PC-3 (cell line): ENCODE measurements at regions not wholly inside any gene's neighbourhood (a gene's known extent, or its start where the extent isn't known, plus 50 kb on each side); places are given as distances from the start of the nearest gene placed in this dataset.

Source experiments
- ATAC-seq: fragments of 200-7000 bp; cut with Tn5 transposase; 2 replicates; pipeline ENCODE4 v1.9.1; 2020; ENCODE audit warnings: mild to moderate bottlenecking, moderate library complexity
- BruUV-seq: library from RNA; stranded (reverse); fragments of 400-500 nt; replicated peaks from 2 replicates; lab custom pipeline; 2021; lab: Mats Ljungman, UMichigan
- CTCF ChIA-PET: fragments of 300-600 bp; sonication (Branson Sonifier 250); formaldehyde crosslinking; loops from one replicate; lab custom pipeline; 2022; ENCODE audit warnings: antibody characterized with exemption; lab: Charles Lee
- POLR2A ChIA-PET: fragments of 300-600 bp; sonication (Branson Sonifier 250); formaldehyde crosslinking; loops from one replicate; lab custom pipeline; 2022; ENCODE audit warnings: antibody characterized with exemption; ENCODE audit not compliant: unreplicated experiment; lab: Charles Lee
- DNase-seq: peaks from one replicate; pipeline ENCODE4 v3.0.0-alpha.2; 2015
- H2AFZ ChIP-seq: fragments of 300-600 bp; sonication (generic); 2 replicates; pipeline ENCODE4 v1.6.0; 2016; ENCODE audit warnings: antibody characterized with exemption, low read length
- H3F3A ChIP-seq: fragments of 300-600 bp; sonication (generic); one replicate; pipeline ENCODE4 v1.6.0; 2017; ENCODE audit warnings: antibody characterized with exemption, low read length, control low read depth, mild to moderate bottlenecking; ENCODE audit not compliant: unreplicated experiment
- H3K27ac ChIP-seq: fragments of 300-600 bp; sonication (generic); 2 replicates; pipeline ENCODE4 v1.5.1; 2016; ENCODE audit warnings: mild to moderate bottlenecking, low read length
- H3K27me3 ChIP-seq: fragments of 300-600 bp; sonication (generic); 2 replicates; pipeline ENCODE4 v1.6.1; 2016; ENCODE audit warnings: low read length, mixed read lengths
- H3K36me3 ChIP-seq: fragments of 300-600 bp; sonication (generic); 2 replicates; pipeline ENCODE4 v1.6.1; 2016; ENCODE audit warnings: low read depth, mixed run types, low read length, mixed read lengths
- H3K4me1 ChIP-seq: fragments of 300-600 bp; sonication (generic); 2 replicates; pipeline ENCODE4 v1.5.1; 2016; ENCODE audit warnings: low read length; ENCODE audit not compliant: insufficient read depth
- H3K4me2 ChIP-seq: fragments of 300-600 bp; sonication (generic); 2 replicates; pipeline ENCODE4 v1.6.0; 2016; ENCODE audit warnings: low read length
- H3K4me3 ChIP-seq: fragments of 300-600 bp; sonication (generic); 2 replicates; pipeline ENCODE4 v1.5.1; 2016; ENCODE audit warnings: mild to moderate bottlenecking, low read length, mixed read lengths
- H3K79me2 ChIP-seq: fragments of 300-600 bp; sonication (generic); 2 replicates; pipeline ENCODE4 v1.6.1; 2017; ENCODE audit warnings: low read length, mixed read lengths
- H3K9ac ChIP-seq: fragments of 300-600 bp; sonication (generic); 2 replicates; pipeline ENCODE4 v1.6.0; 2016; ENCODE audit warnings: mild to moderate bottlenecking, low read length
- H3K9me2 ChIP-seq: fragments of 300-600 bp; sonication (generic); replicated peaks from 2 replicates; pipeline ENCODE4 v1.6.1; 2016; ENCODE audit warnings: mixed run types, low read length, mixed read lengths
- H3K9me3 ChIP-seq: fragments of 300-600 bp; sonication (generic); 2 replicates; pipeline ENCODE4 v1.6.1; 2016; ENCODE audit warnings: low read length, mixed read lengths
- H4K20me1 ChIP-seq: fragments of 300-600 bp; sonication (generic); 2 replicates; pipeline ENCODE4 v1.6.1; 2016; ENCODE audit warnings: low read length, mixed read lengths
- EZH2 ChIP-seq: fragments of 300-600 bp; sonication (generic); IDR thresholded peaks from one replicate; pipeline ENCODE4 v1.6.1; 2017; ENCODE audit warnings: antibody characterized with exemption, mild to moderate bottlenecking, low read length; ENCODE audit not compliant: unreplicated experiment
- EZH2phosphoT487 ChIP-seq: fragments of 300-600 bp; sonication (generic); IDR thresholded peaks from 2 replicates; pipeline ENCODE4 v1.6.1; 2018; ENCODE audit warnings: mild to moderate bottlenecking, antibody characterized with exemption, low read length, borderline replicate concordance
- intact Hi-C: fragments of 100-400 bp; cut with micrococcal nuclease; formaldehyde crosslinking; loops from 2 replicates; pipeline ENCODE4 v1.9.0; 2023
- TF ChIP-seq, protein P1 (sequence below): fragments of 300-600 bp; sonication (generic); conservative IDR thresholded peaks from 2 replicates; pipeline ENCODE4 v1.5.1; 2017; ENCODE audit warnings: antibody characterized with exemption, low read depth, mild to moderate bottlenecking, low read length

GRCh38 chr17:21542991-21543390, 149.3 kb upstream of the KCNJ18 start:
- TF ChIP-seq EZH2phosphoT487, result no peak
- no peak for TF ChIP-seq EZH2
- TF ChIP-seq, protein P1, sequence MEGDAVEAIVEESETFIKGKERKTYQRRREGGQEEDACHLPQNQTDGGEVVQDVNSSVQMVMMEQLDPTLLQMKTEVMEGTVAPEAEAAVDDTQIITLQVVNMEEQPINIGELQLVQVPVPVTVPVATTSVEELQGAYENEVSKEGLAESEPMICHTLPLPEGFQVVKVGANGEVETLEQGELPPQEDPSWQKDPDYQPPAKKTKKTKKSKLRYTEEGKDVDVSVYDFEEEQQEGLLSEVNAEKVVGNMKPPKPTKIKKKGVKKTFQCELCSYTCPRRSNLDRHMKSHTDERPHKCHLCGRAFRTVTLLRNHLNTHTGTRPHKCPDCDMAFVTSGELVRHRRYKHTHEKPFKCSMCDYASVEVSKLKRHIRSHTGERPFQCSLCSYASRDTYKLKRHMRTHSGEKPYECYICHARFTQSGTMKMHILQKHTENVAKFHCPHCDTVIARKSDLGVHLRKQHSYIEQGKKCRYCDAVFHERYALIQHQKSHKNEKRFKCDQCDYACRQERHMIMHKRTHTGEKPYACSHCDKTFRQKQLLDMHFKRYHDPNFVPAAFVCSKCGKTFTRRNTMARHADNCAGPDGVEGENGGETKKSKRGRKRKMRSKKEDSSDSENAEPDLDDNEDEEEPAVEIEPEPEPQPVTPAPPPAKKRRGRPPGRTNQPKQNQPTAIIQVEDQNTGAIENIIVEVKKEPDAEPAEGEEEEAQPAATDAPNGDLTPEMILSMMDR, result no peak
- Histone ChIP-seq H3K79me2 (peaks cover 7% of the 10 kb centered on the region), H3K9me2 (no peaks in the 10 kb centered on the region), H3K4me1 (no peaks in the 10 kb centered on the region), H3K9me3 (peaks cover 11% of the 10 kb centered on the region), H3K27me3 (no peaks in the 10 kb centered on the region), H4K20me1 (no peaks in the 10 kb centered on the region), H3K9ac (no peak overlapping the region), H3K36me3 (peaks cover 39% of the 10 kb centered on the region), H3K4me2 (no peak overlapping the region), H3F3A (peaks cover 11% of the 10 kb centered on the region), H3K4me3 (no peak overlapping the region), H3K27ac (no peak overlapping the region), H2AFZ (no peak overlapping the region)
- ATAC-seq (no peak), DNase-seq (no peak)
- BruUV-seq, result no TSS peak
- POLR2A ChIA-PET, result no interaction called here
- intact Hi-C loops, result no loop called here
- CTCF ChIA-PET, result no interaction called here

DNA sequence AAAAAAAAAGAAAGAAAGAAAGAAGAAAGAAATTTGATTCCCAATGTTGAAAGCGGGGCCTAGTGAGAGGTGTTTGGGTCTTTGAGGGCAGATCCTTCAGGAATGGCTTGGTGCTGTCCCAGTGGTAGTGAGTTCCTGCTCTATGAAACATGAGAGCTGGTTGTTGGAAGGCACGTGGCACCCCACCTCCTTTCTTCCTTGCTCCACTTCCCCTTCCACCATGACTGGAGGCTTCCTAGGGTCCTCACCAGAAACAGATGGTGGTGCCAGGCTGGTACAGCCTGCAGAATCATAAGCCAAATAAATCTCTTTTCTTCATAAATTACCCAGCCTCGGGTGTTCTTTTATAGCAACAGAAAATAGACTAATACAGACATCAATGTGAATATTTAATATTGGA, 147.3 kb upstream of the KCNJ18 start:
- DNase-seq, result no peak
- ChIA-PET POLR2A (no interaction called here), CTCF (no interaction called here)
- intact Hi-C loops, result no loop called here
- no peak for TF ChIP-seq EZH2
- TF ChIP-seq EZH2phosphoT487, result no peak
- TF ChIP-seq, protein P1, result no peak
- Histone ChIP-seq H3F3A (no peaks in the 10 kb centered on the region), H3K4me2 (no peak overlapping the region), H3K27me3 (no peaks in the 10 kb centered on the region), H3K27ac (no peak overlapping the region), H3K4me3 (no peak overlapping the region), H3K4me1 (peaks cover 10% of the 10 kb centered on the region), H3K36me3 (peaks cover 28% of the 10 kb centered on the region), H3K9ac (no peak overlapping the region), H4K20me1 (peaks cover 10% of the 10 kb centered on the region; the same call in 1 of the 2 replicates), H3K9me2 (no peaks in the 10 kb centered on the region), H2AFZ (no peak overlapping the region), H3K79me2 (peaks cover 21% of the 10 kb centered on the region), H3K9me3 (no peaks in the 10 kb centered on the region)
- no peak for ATAC-seq
- no TSS peak for BruUV-seq

- ChIA-PET CTCF (no interaction called here), POLR2A (no interaction called here)
- no peak for ATAC-seq
- DNase-seq, result no peak
- Histone ChIP-seq H2AFZ (no peak overlapping the region), H3K36me3 (peaks cover 5% of the 10 kb centered on the region; the same call in 1 of the 2 replicates), H3K27ac (no peak overlapping the region), H4K20me1 (peaks cover 17% of the 10 kb centered on the region), H3K9ac (no peak overlapping the region), H3K79me2 (peaks cover 30% of the 10 kb centered on the region), H3K27me3 (no peaks in the 10 kb centered on the region), H3K9me2 (no peaks in the 10 kb centered on the region), H3K9me3 (no peaks in the 10 kb centered on the region), H3K4me1 (peaks cover 16% of the 10 kb centered on the region), H3F3A (no peaks in the 10 kb centered on the region), H3K4me2 (peak overlapping the region; percentile 82; the same call in 1 of the 2 replicates), H3K4me3 (no peak overlapping the region)
- no peak for TF ChIP-seq EZH2phosphoT487
- TF ChIP-seq, protein P1, result no peak
- TF ChIP-seq EZH2, result no peak
- intact Hi-C loops, result no loop called here
- no TSS peak for BruUV-seq
Measured at GRCh38 chr17:21548236-21548635, 144.1 kb upstream of the KCNJ18 start.
